PC-3 (cell line): ENCODE measurements at regions not wholly inside any gene's neighbourhood (a gene's known extent, or its start where the extent isn't known, plus 50 kb on each side); places are given as distances from the start of the nearest gene placed in this dataset.

Experiments
- CTCF ChIP-seq: fragments of 300-600 bp; sonication (generic); conservative IDR thresholded peaks from 2 replicates; pipeline ENCODE4 v1.5.1; 2017; ENCODE audit warnings: antibody characterized with exemption, low read depth, mild to moderate bottlenecking, low read length
- EZH2 ChIP-seq: fragments of 300-600 bp; sonication (generic); IDR thresholded peaks from one replicate; pipeline ENCODE4 v1.6.1; 2017; ENCODE audit warnings: antibody characterized with exemption, mild to moderate bottlenecking, low read length; ENCODE audit not compliant: unreplicated experiment
- EZH2phosphoT487 ChIP-seq: fragments of 300-600 bp; sonication (generic); IDR thresholded peaks from 2 replicates; pipeline ENCODE4 v1.6.1; 2018; ENCODE audit warnings: mild to moderate bottlenecking, antibody characterized with exemption, low read length, borderline replicate concordance

DNA sequence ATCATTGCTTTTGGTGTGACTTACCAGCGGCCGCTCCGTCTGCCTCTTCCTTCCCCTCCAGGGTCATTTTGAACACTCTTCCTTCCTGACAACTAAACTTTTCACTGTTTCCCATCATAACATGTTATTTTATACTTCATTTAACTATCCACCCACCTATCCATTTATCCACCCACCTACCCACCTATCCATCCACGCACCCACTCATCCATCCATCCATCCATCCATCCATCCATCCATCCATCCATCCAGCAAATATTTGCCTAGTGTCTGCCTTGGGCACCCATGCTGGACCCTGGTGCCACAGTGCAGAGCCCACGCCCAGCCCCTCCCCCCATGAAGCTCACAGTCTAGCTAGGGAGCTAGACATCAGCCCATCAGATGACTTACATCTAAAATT is 254.9 kb downstream of the TLE3 start:
- TF ChIP-seq EZH2 (no peak), CTCF (no peak), EZH2phosphoT487 (no peak)
